Chondrocyte (in vitro differentiated cells): ENCODE measurements at regions not wholly inside any gene's neighbourhood (a gene's known extent, or its start where the extent isn't known, plus 50 kb on each side); places are given as distances from the start of the nearest gene placed in this dataset.

Experiments
- DNase-seq: peaks from one replicate; pipeline ENCODE4 v3.0.0; 2021; ENCODE audit warnings: mixed read lengths, low spot score
- H3K27ac Mint-ChIP-seq: one replicate; pipeline ENCODE4 v1.8.0; 2021; ENCODE audit warnings: mild to moderate bottlenecking, moderate library complexity, mixed read lengths; ENCODE audit not compliant: unreplicated experiment
- H3K27me3 Mint-ChIP-seq: 2 replicates; pipeline ENCODE4 v1.8.0; 2021; ENCODE audit warnings: low read depth, mixed read lengths
- H3K36me3 Mint-ChIP-seq: 2 replicates; pipeline ENCODE4 v1.8.0; 2021; ENCODE audit warnings: low read depth, mixed read lengths
- H3K4me1 Mint-ChIP-seq: 2 replicates; pipeline ENCODE4 v1.8.0; 2021; ENCODE audit warnings: low read depth, mild to moderate bottlenecking, mixed read lengths
- H3K4me3 Mint-ChIP-seq: one replicate; pipeline ENCODE4 v1.8.0; 2021; ENCODE audit warnings: mild to moderate bottlenecking, moderate library complexity, mixed read lengths; ENCODE audit not compliant: unreplicated experiment
- H3K9me3 Mint-ChIP-seq: 2 replicates; pipeline ENCODE4 v1.8.0; 2021; ENCODE audit warnings: low read depth, mixed read lengths
- CTCF ChIP-seq: fragments of 200-600 bp; sonication (generic); IDR thresholded peaks from 2 replicates; pipeline ENCODE4 v1.5.0; 2021; ENCODE audit warnings: antibody characterized with exemption, mild to moderate bottlenecking, moderate library complexity

GRCh38 chr7:9407816-9408215 lies 974.4 kb downstream of the NXPH1 start:
- no peaks in the 10 kb centered on the region for H3K9me3 Mint-ChIP-seq
- H3K4me3 Mint-ChIP-seq = no peak overlapping the region
- DNase-seq = no peak
- TF ChIP-seq CTCF = no peak
- H3K27ac Mint-ChIP-seq = no peak overlapping the region
- H3K4me1 Mint-ChIP-seq = peaks cover 13% of the 10 kb centered on the region
- no peaks in the 10 kb centered on the region for H3K27me3 Mint-ChIP-seq
- no peaks in the 10 kb centered on the region for H3K36me3 Mint-ChIP-seq

- Mint-ChIP-seq H3K27ac (no peak overlapping the region), H3K4me1 (peaks cover 2% of the 10 kb centered on the region), H3K9me3 (peaks cover 21% of the 10 kb centered on the region), H3K27me3 (no peaks in the 10 kb centered on the region), H3K36me3 (no peaks in the 10 kb centered on the region), H3K4me3 (no peak overlapping the region)
- no peak for DNase-seq
- TF ChIP-seq CTCF = no peak
Observed at GRCh38 chr7:9453521-9453920, 1020.1 kb downstream of the NXPH1 start.

- no peak for DNase-seq
Observed at GRCh38 chr7:9488555-9488954, 1055.1 kb downstream of the NXPH1 start.

GRCh38 chr7:9498303-9498702 lies 1064.9 kb downstream of the NXPH1 start:
- Mint-ChIP-seq H3K4me3 (no peak overlapping the region), H3K4me1 (no peaks in the 10 kb centered on the region), H3K36me3 (no peaks in the 10 kb centered on the region), H3K27me3 (no peaks in the 10 kb centered on the region), H3K9me3 (no peaks in the 10 kb centered on the region), H3K27ac (no peak overlapping the region)
- TF ChIP-seq CTCF = peak; percentile 48
- no peak for DNase-seq

More at GRCh38 chr7:9488555-9488954, 1055.1 kb downstream of the NXPH1 start:
- no peak for TF ChIP-seq CTCF
- Mint-ChIP-seq H3K9me3 (peaks cover 24% of the 10 kb centered on the region), H3K4me3 (no peak overlapping the region), H3K27ac (peak overlapping the region; percentile 84), H3K4me1 (peaks cover 44% of the 10 kb centered on the region), H3K27me3 (no peaks in the 10 kb centered on the region), H3K36me3 (peaks cover 2% of the 10 kb centered on the region)

- TF ChIP-seq CTCF = no peak
- no peaks in the 10 kb centered on the region for H3K36me3 Mint-ChIP-seq
- no peak overlapping the region for H3K4me3 Mint-ChIP-seq
- no peaks in the 10 kb centered on the region for H3K9me3 Mint-ChIP-seq
- DNase-seq = no peak
- H3K4me1 Mint-ChIP-seq = peaks cover 4% of the 10 kb centered on the region
- H3K27ac Mint-ChIP-seq = no peak overlapping the region
- H3K27me3 Mint-ChIP-seq = no peaks in the 10 kb centered on the region
Observed at GRCh38 chr7:9502269-9502668, 1068.9 kb downstream of the NXPH1 start.
